ENCODE measurements at regions not wholly inside any gene's neighbourhood (a gene's known extent, or its start where the extent isn't known, plus 50 kb on each side); places are given as distances from the start of the nearest gene placed in this dataset.

DNA sequence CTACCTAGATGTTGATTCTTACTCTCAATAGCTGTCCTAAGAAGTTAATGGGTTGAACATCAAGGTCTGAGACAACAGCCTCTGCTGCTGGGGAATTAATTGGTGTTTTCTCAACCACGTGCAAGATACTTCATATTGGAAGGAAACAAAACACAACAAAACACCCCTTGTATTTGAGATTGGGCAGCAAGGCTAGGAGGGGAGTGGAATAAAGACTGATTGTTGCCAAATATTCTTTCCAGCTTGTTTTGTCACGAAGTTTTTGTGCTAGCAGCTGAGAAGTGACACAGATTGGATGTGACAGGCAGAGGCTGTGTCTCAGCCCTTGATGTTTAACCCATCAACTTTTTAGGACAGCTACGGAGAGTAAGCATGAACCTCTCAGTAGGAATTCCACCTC is 808.4 kb downstream of the IGSF11 start:
- TF ChIP-seq CTCF (conservative IDR thresholded peaks at IDR 0.05) = no peak
- TF ChIP-seq EZH2 (IDR thresholded peaks at IDR 0.05; ENCODE audit: low read depth) = no peak

Data from PC-9 (cell line).